Kidney tubule cell (primary cell): ENCODE measurements at regions not wholly inside any gene's neighbourhood (a gene's known extent, or its start where the extent isn't known, plus 50 kb on each side); places are given as distances from the start of the nearest gene placed in this dataset.

Experiments
- DNase-seq: peaks from one replicate; pipeline ENCODE4 v3.0.0-alpha.2; 2018; ENCODE audit warnings: low spot score

- DNase-seq = no peak
Measured at GRCh38 chr6:102407886-102408741, 1014.6 kb downstream of the GRIK2 start.

GRCh38 chr6:102405860-102406259, 1012.4 kb downstream of the GRIK2 start:
- no peak for DNase-seq

GRCh38 chr6:102402635-102403329, 1009.3 kb downstream of the GRIK2 start:
- no peak for DNase-seq

- DNase-seq = no peak
Measured at GRCh38 chr6:102398788-102399390, 1005.4 kb downstream of the GRIK2 start.

- no peak for DNase-seq
Measured at GRCh38 chr6:102390541-102390940, 997.0 kb downstream of the GRIK2 start.

- DNase-seq = no peak
Measured at GRCh38 chr6:102389994-102390393, 996.5 kb downstream of the GRIK2 start.

- DNase-seq = peak; percentile 52
Measured at GRCh38 chr6:102387326-102388033, 994.0 kb downstream of the GRIK2 start.

GRCh38 chr6:102381203-102381602, 987.7 kb downstream of the GRIK2 start:
- no peak for DNase-seq

GRCh38 chr6:102356170-102356569, 962.7 kb downstream of the GRIK2 start:
- no peak for DNase-seq

GRCh38 chr6:102355578-102355977, 962.1 kb downstream of the GRIK2 start:
- DNase-seq = no peak

GRCh38 chr6:102352552-102352951, 959.0 kb downstream of the GRIK2 start:
- no peak for DNase-seq

- DNase-seq = no peak
Measured at GRCh38 chr6:102344769-102345168, 951.3 kb downstream of the GRIK2 start.

- DNase-seq = no peak
Measured at GRCh38 chr6:102340311-102340710, 946.8 kb downstream of the GRIK2 start.

- DNase-seq = no peak
Measured at GRCh38 chr6:102333736-102334135, 940.2 kb downstream of the GRIK2 start.

GRCh38 chr6:102327697-102328225, 934.3 kb downstream of the GRIK2 start:
- peak; percentile 1 for DNase-seq

GRCh38 chr6:102313699-102314098, 920.2 kb downstream of the GRIK2 start:
- DNase-seq = no peak

GRCh38 chr6:102309700-102310099, 916.2 kb downstream of the GRIK2 start:
- DNase-seq = no peak

- DNase-seq = no peak
Measured at GRCh38 chr6:102300350-102300749, 906.8 kb downstream of the GRIK2 start.

- DNase-seq = no peak
Measured at GRCh38 chr6:102298051-102298450, 904.5 kb downstream of the GRIK2 start.
